ENCODE measurements at regions not wholly inside any gene's neighbourhood (a gene's known extent, or its start where the extent isn't known, plus 50 kb on each side); places are given as distances from the start of the nearest gene placed in this dataset.

DNA sequence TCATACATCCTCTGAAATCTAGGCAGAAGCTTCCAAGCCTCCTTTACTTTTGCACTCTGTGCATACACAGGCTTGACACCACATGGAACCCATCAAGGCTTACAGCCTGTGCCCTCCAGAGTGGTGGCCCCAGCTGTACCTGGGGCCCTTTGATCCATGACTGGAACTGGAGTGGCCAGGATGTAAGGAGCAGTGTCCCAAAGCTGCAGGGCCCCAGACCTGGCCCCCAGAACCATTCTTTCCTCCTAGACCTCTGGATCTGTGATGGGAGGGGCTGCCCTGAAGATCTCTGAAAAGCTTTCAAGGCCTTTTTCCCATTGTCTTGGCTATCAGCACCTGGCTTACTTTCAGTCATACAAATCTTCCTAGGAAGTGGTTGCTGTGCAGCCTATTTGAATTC lies 63.1 kb upstream of the NOL4 start:
- Histone ChIP-seq H3K9me3 (ENCODE audit: control insufficient read depth, low read length) (no peaks in the 10 kb centered on the region), H3K27me3 (ENCODE audit: control insufficient read depth, insufficient read depth, low read length) (no peaks in the 10 kb centered on the region), H3K4me1 (no peaks in the 10 kb centered on the region), H2AFZ (no peak overlapping the region), H3K4me2 (ENCODE audit: low read length) (no peak overlapping the region), H3K27ac (no peak overlapping the region), H3K4me3 (ENCODE audit: low read depth, low read length) (no peak overlapping the region), H3K36me3 (ENCODE audit: control insufficient read depth, insufficient read depth, low read length) (no peaks in the 10 kb centered on the region), H3K9ac (no peak overlapping the region), H3K79me2 (no peaks in the 10 kb centered on the region)
- TF ChIP-seq, protein P1, sequence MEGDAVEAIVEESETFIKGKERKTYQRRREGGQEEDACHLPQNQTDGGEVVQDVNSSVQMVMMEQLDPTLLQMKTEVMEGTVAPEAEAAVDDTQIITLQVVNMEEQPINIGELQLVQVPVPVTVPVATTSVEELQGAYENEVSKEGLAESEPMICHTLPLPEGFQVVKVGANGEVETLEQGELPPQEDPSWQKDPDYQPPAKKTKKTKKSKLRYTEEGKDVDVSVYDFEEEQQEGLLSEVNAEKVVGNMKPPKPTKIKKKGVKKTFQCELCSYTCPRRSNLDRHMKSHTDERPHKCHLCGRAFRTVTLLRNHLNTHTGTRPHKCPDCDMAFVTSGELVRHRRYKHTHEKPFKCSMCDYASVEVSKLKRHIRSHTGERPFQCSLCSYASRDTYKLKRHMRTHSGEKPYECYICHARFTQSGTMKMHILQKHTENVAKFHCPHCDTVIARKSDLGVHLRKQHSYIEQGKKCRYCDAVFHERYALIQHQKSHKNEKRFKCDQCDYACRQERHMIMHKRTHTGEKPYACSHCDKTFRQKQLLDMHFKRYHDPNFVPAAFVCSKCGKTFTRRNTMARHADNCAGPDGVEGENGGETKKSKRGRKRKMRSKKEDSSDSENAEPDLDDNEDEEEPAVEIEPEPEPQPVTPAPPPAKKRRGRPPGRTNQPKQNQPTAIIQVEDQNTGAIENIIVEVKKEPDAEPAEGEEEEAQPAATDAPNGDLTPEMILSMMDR (IDR thresholded peaks at IDR 0.05) = no peak

DNA sequence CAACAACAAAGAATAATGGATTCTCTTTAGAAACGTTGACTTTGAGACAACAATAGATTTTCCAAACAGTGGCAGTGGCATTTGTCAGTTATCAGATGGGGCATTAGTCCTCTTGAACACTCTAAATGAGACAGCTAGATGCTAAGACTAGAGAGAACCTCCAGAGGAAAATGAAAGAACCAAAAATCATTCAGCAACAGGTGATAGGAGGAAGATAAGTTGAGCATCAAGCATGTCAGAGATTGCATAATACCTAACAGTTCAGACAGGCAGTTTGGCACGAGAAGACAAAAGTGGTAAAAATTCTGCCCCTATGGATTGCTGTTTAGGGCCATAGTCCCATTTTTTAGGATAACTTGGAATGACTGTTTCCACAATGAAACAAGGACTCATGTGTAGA lies 67.9 kb upstream of the NOL4 start:
- Histone ChIP-seq H3K4me3 (ENCODE audit: low read depth, low read length) (no peak overlapping the region), H3K9ac (no peak overlapping the region), H2AFZ (no peak overlapping the region), H3K27me3 (ENCODE audit: control insufficient read depth, insufficient read depth, low read length) (no peaks in the 10 kb centered on the region), H3K9me3 (ENCODE audit: control insufficient read depth, low read length) (no peaks in the 10 kb centered on the region), H3K4me2 (ENCODE audit: low read length) (no peak overlapping the region), H3K36me3 (ENCODE audit: control insufficient read depth, insufficient read depth, low read length) (no peaks in the 10 kb centered on the region), H3K4me1 (no peaks in the 10 kb centered on the region), H3K79me2 (no peaks in the 10 kb centered on the region), H3K27ac (no peak overlapping the region)
- TF ChIP-seq, protein P1 (IDR thresholded peaks at IDR 0.05) = no peak

DNA sequence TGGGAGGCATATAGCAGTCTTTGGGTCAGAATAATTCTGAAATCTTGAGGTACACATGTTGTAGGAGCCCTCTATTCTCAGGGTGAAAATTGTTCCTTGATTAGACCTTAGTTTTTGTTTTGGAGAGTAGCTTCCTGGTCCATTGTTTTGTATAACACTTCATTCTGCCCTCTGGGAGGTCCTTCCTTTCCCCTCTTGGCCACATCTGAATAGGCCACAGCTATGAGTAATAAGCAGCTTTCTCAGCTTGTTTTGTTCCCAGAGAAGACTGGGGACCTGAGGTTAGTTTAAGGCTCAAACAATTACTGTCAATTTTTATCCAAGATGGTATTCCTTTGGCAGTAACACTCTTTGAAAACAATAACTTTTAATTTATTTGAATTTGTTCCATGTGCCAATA lies 72.6 kb upstream of the NOL4 start:
- TF ChIP-seq, protein P1 (IDR thresholded peaks at IDR 0.05) = no peak
- Histone ChIP-seq H3K4me1 (no peaks in the 10 kb centered on the region), H3K79me2 (no peaks in the 10 kb centered on the region), H3K27me3 (ENCODE audit: control insufficient read depth, insufficient read depth, low read length) (no peaks in the 10 kb centered on the region), H3K4me2 (ENCODE audit: low read length) (no peak overlapping the region), H3K4me3 (ENCODE audit: low read depth, low read length) (no peak overlapping the region), H3K27ac (no peak overlapping the region), H3K9me3 (ENCODE audit: control insufficient read depth, low read length) (no peaks in the 10 kb centered on the region), H3K9ac (no peak overlapping the region), H3K36me3 (ENCODE audit: control insufficient read depth, insufficient read depth, low read length) (no peaks in the 10 kb centered on the region), H2AFZ (no peak overlapping the region)

DNA sequence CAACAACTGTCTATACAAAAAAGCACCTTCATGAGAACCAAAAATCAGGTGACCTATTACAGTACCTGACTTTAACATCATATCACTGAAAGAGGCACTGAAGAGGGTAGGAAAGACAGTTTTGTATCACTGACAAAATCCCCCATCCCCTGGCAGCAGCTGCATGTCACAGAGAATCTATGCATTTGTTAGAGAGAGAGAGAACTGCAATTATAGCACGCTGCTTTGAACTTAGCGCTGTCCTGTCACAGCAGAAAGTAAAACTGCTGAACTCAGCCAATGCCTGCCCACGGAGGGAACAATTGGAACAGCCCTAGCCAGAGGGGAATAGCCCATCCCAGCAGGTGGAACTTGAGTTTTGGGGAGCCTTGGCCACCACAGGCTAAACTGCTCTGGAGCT lies 75.1 kb upstream of the NOL4 start:
- Histone ChIP-seq H3K4me3 (ENCODE audit: low read depth, low read length) (no peak overlapping the region), H3K9me3 (ENCODE audit: control insufficient read depth, low read length) (no peaks in the 10 kb centered on the region), H3K27ac (no peak overlapping the region), H2AFZ (no peak overlapping the region), H3K27me3 (ENCODE audit: control insufficient read depth, insufficient read depth, low read length) (no peaks in the 10 kb centered on the region), H3K36me3 (ENCODE audit: control insufficient read depth, insufficient read depth, low read length) (no peaks in the 10 kb centered on the region), H3K4me1 (no peaks in the 10 kb centered on the region), H3K4me2 (ENCODE audit: low read length) (no peak overlapping the region), H3K9ac (no peak overlapping the region), H3K79me2 (no peaks in the 10 kb centered on the region)
- TF ChIP-seq, protein P1 (IDR thresholded peaks at IDR 0.05) = no peak

DNA sequence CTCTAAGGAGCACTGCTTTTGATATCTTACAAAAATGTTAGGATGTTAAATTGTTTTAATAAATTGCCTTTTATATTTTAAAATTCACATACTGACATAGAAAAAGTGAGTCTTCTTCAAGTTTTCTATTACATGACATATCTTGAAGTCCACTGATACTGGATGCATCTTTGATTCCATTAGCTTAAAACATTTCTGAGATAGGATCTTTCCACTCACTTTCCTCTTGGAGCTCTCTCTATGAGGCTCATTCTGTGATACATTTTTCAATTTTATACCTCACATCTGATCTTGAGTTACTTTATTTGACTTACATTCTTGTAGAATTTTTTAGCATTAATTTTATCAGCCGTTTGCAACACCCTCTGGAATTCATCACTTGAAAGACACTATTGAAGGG lies 86.8 kb upstream of the NOL4 start:
- Histone ChIP-seq H3K36me3 (ENCODE audit: control insufficient read depth, insufficient read depth, low read length) (no peaks in the 10 kb centered on the region), H3K4me1 (no peaks in the 10 kb centered on the region), H2AFZ (no peak overlapping the region), H3K79me2 (no peaks in the 10 kb centered on the region), H3K27ac (no peak overlapping the region), H3K4me3 (ENCODE audit: low read depth, low read length) (no peak overlapping the region), H3K4me2 (ENCODE audit: low read length) (no peak overlapping the region), H3K27me3 (ENCODE audit: control insufficient read depth, insufficient read depth, low read length) (no peaks in the 10 kb centered on the region), H3K9me3 (ENCODE audit: control insufficient read depth, low read length) (no peaks in the 10 kb centered on the region), H3K9ac (no peak overlapping the region)
- TF ChIP-seq, protein P1 (IDR thresholded peaks at IDR 0.05) = no peak

All from parathyroid adenoma (tissue), 2 donors.